D721Med (cell line): ENCODE measurements at regions not wholly inside any gene's neighbourhood (a gene's known extent, or its start where the extent isn't known, plus 50 kb on each side); places are given as distances from the start of the nearest gene placed in this dataset.

Experiments used
- DNase-seq: peaks from one replicate; pipeline ENCODE4 v3.0.0; 2011; ENCODE audit warnings: low spot score; ENCODE audit not compliant: insufficient read length
- FAIRE-seq: peaks from 2 replicates; lab custom pipeline; 2011; peaks lifted over from hg19 to GRCh38; lab: Jason Lieb, UNC
- TF ChIP-seq, protein P1 (sequence below): IDR thresholded peaks from 2 replicates; pipeline ENCODE4 v1.5.1; 2012; ENCODE audit warnings: mild to moderate bottlenecking, control low read depth; ENCODE audit not compliant: insufficient read depth; ENCODE audit errors: missing control alignments

GRCh38 chr1:218625393-218625792, 280.3 kb downstream of the TGFB2 start:
- TF ChIP-seq, protein P1, sequence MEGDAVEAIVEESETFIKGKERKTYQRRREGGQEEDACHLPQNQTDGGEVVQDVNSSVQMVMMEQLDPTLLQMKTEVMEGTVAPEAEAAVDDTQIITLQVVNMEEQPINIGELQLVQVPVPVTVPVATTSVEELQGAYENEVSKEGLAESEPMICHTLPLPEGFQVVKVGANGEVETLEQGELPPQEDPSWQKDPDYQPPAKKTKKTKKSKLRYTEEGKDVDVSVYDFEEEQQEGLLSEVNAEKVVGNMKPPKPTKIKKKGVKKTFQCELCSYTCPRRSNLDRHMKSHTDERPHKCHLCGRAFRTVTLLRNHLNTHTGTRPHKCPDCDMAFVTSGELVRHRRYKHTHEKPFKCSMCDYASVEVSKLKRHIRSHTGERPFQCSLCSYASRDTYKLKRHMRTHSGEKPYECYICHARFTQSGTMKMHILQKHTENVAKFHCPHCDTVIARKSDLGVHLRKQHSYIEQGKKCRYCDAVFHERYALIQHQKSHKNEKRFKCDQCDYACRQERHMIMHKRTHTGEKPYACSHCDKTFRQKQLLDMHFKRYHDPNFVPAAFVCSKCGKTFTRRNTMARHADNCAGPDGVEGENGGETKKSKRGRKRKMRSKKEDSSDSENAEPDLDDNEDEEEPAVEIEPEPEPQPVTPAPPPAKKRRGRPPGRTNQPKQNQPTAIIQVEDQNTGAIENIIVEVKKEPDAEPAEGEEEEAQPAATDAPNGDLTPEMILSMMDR: no peak
- FAIRE-seq: no peak
- no peak for DNase-seq

- DNase-seq: no peak
- no peak for FAIRE-seq
- TF ChIP-seq, protein P1: no peak
Measured at GRCh38 chr1:218633238-218633988, 288.3 kb downstream of the TGFB2 start.

- FAIRE-seq (no peak), DNase-seq (no peak)
- TF ChIP-seq, protein P1: no peak
Measured at GRCh38 chr1:218634212-218634611, 289.1 kb downstream of the TGFB2 start.

GRCh38 chr1:218636548-218636947, 291.4 kb downstream of the TGFB2 start:
- DNase-seq (no peak), FAIRE-seq (no peak)
- TF ChIP-seq, protein P1: no peak

DNA sequence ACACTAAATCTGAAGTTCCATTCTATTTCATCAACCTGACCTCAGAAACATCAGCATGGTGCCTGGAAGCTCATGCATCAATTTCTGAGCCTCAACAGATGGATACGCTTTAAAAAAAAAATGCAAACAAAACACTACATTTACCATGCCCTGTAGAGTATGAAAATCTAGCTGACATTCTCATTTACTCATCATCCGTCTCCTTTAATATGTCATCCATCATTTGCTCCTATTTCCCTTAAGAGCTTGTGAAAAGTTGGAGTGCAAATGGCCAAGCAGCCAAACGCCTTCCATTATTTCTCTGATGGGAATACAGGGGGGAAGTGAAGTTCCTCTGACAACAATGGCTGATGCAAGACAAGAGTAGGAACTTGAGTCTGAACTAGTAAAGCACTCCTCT, 295.0 kb downstream of the TGFB2 start:
- FAIRE-seq: no peak
- TF ChIP-seq, protein P1: no peak

DNA sequence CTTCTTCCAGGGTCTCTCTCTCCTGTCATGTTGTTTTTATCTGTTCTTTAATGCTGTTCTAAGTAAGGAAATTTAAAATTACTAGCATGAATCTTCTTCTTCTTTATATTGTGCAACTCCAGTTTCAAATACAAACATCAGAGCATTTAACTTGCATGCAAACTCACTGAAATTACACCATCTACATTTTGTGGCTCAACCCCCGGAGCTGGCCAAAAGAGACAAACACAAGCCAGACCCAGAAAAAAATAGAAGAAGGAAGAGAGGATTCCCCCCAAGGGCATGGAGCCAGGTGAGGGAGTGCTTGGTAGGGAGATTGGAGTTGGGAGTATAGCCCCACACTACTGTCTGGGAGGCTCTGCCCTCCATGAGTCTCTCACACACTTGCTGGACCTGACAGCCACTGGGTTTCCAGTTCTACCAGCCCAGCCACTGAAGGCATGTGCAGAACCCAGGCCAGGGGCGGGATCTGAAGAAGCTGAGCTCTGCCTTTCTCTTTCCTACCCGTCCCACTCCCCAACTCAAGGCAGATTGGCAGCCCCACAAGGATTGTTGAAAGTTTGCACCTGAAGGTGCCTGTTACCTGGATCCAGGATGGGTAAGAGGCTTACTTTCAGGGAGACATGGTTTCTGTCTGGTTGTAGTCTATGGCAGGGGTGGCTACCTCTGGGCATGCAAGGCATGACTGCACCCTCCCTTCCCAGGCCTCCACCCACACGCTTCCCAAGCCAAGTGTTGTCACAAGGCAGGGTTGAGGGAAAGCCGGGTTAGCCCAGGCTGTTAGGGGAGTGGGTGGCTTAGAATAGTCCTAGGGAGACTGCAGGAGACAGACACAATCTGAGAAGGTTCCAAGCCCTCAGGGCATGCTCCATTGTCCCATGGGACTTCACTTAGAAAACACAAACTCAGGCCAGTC, 297.2 kb downstream of the TGFB2 start:
- DNase-seq: no peak
- no peak for FAIRE-seq

More for the DNA sequence above, 295.0 kb downstream of the TGFB2 start:
- no peak for DNase-seq

More for the DNA sequence above, 297.2 kb downstream of the TGFB2 start:
- TF ChIP-seq, protein P1: no peak
